Ascending aorta (tissue), 2 donors: ENCODE measurements at regions not wholly inside any gene's neighbourhood (a gene's known extent, or its start where the extent isn't known, plus 50 kb on each side); places are given as distances from the start of the nearest gene placed in this dataset.

Experiments
- DNase-seq, 2 donors: peaks; one replicate each; pipeline ENCODE4 v3.0.0-alpha.2; 2019; ENCODE audit warnings: low spot score in 2 of 2
- H3K27ac ChIP-seq, 2 donors: fragments of 200-600 bp; sonication (generic); one replicate each; pipeline ENCODE4 v1.5.1; 2016 to 2017; ENCODE audit warnings: mild to moderate bottlenecking in 1 of 2
- H3K27me3 ChIP-seq: fragments of 200-600 bp; sonication (generic); one replicate; pipeline ENCODE4 v1.5.1; 2017
- H3K36me3 ChIP-seq, 2 donors: fragments of 200-600 bp; sonication (generic); one replicate each; pipeline ENCODE4 v1.5.1; 2016
- H3K4me1 ChIP-seq, 2 donors: fragments of 200-600 bp; sonication (generic); one replicate each; pipeline ENCODE4 v1.5.1; 2016 to 2017; ENCODE audit warnings: mild to moderate bottlenecking in 1 of 2
- H3K4me3 ChIP-seq, 2 donors: fragments of 200-600 bp; sonication (generic); one replicate each; pipeline ENCODE4 v1.5.1; 2016 to 2017; ENCODE audit warnings: mild to moderate bottlenecking in 1 of 2
- H3K9me3 ChIP-seq, 2 donors: fragments of 200-600 bp; sonication (generic); one replicate each; pipeline ENCODE4 v1.5.1; 2016
- CTCF ChIP-seq, 3 experiments: fragments of 200-600 bp in 2 of 3; fragments of 450-650 bp in 1 of 3; sonication (generic) in 2 of 3; IDR thresholded peaks; one replicate each; pipeline ENCODE4 v1.5.1; 2016 to 2019; ENCODE audit warnings: antibody characterized with exemption in 3 of 3, mild to moderate bottlenecking in 1 of 3, moderate library complexity in 1 of 3
- intact Hi-C: fragments of 100-400 bp; cut with DNase I; formaldehyde crosslinking; loops from one replicate; pipeline ENCODE4 v1.15.1; 2023

- TF ChIP-seq CTCF (IDR thresholded peaks at IDR 0.05) = no peak
- H3K36me3 ChIP-seq = no peaks in the 10 kb centered on the region
- DNase-seq = no peak
- H3K4me3 ChIP-seq = no peak overlapping the region
- intact Hi-C loops = no loop called here
- no peaks in the 10 kb centered on the region for H3K4me1 ChIP-seq
- no peak overlapping the region for H3K27ac ChIP-seq
- H3K27me3 ChIP-seq = no peaks in the 10 kb centered on the region
- H3K9me3 ChIP-seq = no peaks in the 10 kb centered on the region
These were observed 246.0 kb upstream of the GADL1 start for GRCh38 chr3:31140470-31140869.

- no peak for DNase-seq
- intact Hi-C loops = no loop called here
- H3K27ac ChIP-seq = no peak overlapping the region
- H3K27me3 ChIP-seq = no peaks in the 10 kb centered on the region
- no peak for TF ChIP-seq CTCF (IDR thresholded peaks at IDR 0.05)
- H3K4me3 ChIP-seq = no peak overlapping the region
- no peaks in the 10 kb centered on the region for H3K36me3 ChIP-seq
- peaks cover 0 to under 1% of the 10 kb centered on the region in 2 donors for H3K9me3 ChIP-seq
- H3K4me1 ChIP-seq = no peaks in the 10 kb centered on the region
These were observed 247.7 kb upstream of the GADL1 start for GRCh38 chr3:31142139-31142538.

DNA sequence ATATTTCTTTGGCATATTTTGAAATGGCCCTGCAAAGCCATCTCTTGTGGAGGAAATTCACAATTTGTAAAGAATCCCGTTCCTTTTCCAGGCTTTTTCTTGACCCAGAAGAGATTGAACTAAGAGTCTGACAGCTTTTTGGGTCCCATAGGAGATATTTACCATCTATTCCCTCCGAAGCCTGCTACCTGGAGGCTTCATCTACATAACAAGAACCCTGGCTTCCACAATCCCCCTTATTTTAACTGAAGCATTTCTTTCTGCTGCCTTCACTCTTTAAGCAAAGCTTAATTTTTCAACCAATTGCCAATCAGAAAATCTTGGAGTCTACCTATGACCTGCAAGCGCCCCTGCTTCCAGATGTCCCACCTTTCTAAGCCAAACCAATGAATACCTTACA, 248.1 kb upstream of the GADL1 start:
- intact Hi-C loops = no loop called here
- H3K27me3 ChIP-seq = no peaks in the 10 kb centered on the region
- peaks cover 0 to 4% of the 10 kb centered on the region in 2 donors for H3K9me3 ChIP-seq
- no peak for TF ChIP-seq CTCF (IDR thresholded peaks at IDR 0.05)
- DNase-seq = no peak
- no peaks in the 10 kb centered on the region for H3K4me1 ChIP-seq
- no peak overlapping the region for H3K4me3 ChIP-seq
- no peaks in the 10 kb centered on the region for H3K36me3 ChIP-seq
- no peak overlapping the region for H3K27ac ChIP-seq

DNA sequence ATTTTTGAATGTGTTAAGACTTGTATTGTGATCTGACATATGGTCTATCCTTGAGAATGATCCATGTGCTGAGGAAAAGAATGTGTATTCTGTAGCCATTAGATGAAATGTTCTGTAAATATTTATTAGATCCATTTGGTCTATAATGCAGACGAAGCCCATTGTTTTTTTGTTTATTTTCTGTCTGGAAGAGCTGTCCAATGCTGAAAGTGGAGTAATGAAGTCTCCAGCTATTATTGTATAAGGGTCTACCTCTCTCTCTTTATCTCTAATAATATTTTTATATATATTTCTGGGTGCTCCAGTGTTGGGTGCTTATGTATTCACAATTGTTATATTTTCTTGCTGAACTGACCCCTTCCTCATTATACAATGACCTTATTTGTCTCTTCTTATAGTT, 250.6 kb upstream of the GADL1 start:
- Histone ChIP-seq H3K27me3 (no peaks in the 10 kb centered on the region), H3K9me3 (peaks cover 0 to 5% of the 10 kb centered on the region in 2 donors), H3K36me3 (no peaks in the 10 kb centered on the region), H3K4me3 (no peak overlapping the region), H3K4me1 (no peaks in the 10 kb centered on the region), H3K27ac (no peak overlapping the region)
- intact Hi-C loops = no loop called here
- TF ChIP-seq CTCF (IDR thresholded peaks at IDR 0.05) = no peak
- DNase-seq = no peak

- H3K9me3 ChIP-seq = peaks cover 0 to 5% of the 10 kb centered on the region in 2 donors
- no peak overlapping the region for H3K4me3 ChIP-seq
- H3K27ac ChIP-seq = no peak overlapping the region
- H3K4me1 ChIP-seq = no peaks in the 10 kb centered on the region
- no peak for TF ChIP-seq CTCF (IDR thresholded peaks at IDR 0.05)
- no peaks in the 10 kb centered on the region for H3K27me3 ChIP-seq
- DNase-seq = no peak
- H3K36me3 ChIP-seq = no peaks in the 10 kb centered on the region
- intact Hi-C loops = no loop called here
These were observed 253.1 kb upstream of the GADL1 start for GRCh38 chr3:31147550-31147949.

DNA sequence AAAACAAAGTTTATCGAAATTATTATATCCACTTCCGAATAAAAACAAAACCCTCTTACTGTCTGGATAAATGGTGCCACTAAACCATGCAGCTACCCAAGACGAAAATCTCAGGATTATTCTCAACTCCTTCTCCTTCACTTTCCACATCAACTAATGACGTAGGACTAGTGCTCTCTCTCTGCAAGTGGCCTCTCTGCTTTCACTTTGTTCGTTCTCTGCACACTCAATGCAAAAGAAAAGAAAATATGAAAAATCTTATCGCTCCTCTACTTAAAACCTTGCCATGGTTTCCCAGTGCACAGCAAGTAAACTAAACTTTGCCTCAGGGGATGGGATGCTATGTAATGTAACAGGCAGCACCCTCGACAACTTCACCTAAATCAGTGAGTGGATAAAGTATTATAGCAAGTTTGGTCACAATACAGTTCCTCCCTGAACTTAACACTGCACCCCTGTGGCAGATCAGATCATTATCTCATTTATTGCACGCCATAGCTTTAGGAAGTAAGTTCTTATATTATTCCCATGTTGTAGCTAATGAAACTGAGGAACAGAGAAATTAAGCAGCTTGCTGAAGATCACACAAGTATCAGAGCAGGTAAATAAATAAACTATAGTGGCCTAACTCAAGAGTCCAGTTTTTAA, 262.7 kb upstream of the GADL1 start:
- no peak for DNase-seq
- intact Hi-C loops = no loop called here
- TF ChIP-seq CTCF (IDR thresholded peaks at IDR 0.05) = no peak
- Histone ChIP-seq H3K36me3 (no peaks in the 10 kb centered on the region), H3K4me3 (no peak overlapping the region), H3K9me3 (no peaks in the 10 kb centered on the region), H3K27me3 (no peaks in the 10 kb centered on the region), H3K27ac (no peak overlapping the region), H3K4me1 (no peaks in the 10 kb centered on the region)
